DMS114 treated with DMSO at 0.1 percent for 48 hours (cell line): ENCODE measurements at regions not wholly inside any gene's neighbourhood (a gene's known extent, or its start where the extent isn't known, plus 50 kb on each side); places are given as distances from the start of the nearest gene placed in this dataset.
"Not testable (repeated sequence)": the region's sequence is repeated elsewhere in the genome, so short reads cannot be mapped to it uniquely, and the experiment has no call there.

ENCODE experiments used
- DNase-seq: peaks from one replicate; lab custom pipeline; 2025; ENCODE audit not compliant: unreplicated experiment; lab: John Stamatoyannopoulos, UW

GRCh38 chr17:70564006-70564620 lies 394.8 kb downstream of the KCNJ2 start:
- DNase-seq, result no peak

- DNase-seq, result no peak
Measured at GRCh38 chr17:70569128-70569527, 399.8 kb downstream of the KCNJ2 start.

DNA sequence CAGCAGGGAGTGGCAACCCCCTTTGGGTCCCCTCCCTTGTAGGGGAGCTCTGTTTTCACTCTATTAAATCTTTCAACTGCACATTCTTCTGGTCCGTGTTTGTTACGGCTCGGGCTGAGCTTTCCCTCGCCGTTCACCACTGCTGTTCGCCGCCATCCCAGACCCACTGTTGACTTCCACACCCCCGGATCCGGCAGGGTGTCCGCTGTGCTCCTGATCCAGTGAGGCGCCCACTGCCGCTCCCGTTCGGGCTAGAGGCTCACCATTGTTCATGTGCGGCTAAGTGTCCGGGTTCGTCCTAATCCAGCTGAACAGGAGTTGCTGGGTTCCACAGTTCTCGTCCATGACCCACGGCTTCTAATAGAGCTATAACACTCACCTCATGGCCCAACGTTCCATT lies 408.1 kb downstream of the KCNJ2 start:
- no peak for DNase-seq

DNA sequence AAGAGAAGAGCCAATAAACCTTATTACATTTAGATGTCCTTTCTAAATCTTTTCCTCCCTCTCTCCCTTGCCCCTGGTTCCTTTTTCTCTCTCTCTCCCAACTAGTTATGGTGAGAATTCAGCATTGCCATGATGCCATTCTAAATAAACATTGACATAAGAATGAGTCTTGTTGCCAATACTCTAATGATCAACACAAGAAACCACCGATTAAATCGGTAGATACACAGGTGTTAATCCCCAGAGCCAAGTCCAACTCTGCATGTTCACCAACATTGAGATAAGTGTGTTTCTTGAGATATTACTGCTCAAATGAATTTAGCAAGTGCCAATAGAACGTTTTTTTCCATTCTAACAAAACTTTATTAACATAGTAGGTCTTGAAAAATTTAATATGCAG lies 412.1 kb downstream of the KCNJ2 start:
- no peak for DNase-seq

DNA sequence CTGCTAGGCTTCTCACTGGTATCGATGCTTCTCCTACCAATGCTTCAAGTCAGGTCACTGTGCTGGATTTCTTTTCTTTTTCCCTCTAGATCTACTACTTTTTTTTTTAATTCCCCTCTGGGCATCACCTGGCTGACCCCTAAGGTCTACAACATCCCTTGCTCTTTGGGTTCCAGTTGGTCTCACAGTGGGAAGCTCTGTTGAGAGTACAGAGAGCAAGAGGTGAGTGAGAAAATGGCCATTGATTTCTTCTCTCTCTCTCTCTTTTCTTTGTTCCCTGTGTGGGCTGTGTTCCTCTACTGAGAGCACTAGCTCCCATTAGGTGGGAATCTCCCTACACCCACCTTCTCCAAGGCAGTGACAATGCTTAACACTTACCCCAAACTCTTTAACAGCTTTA lies 413.4 kb downstream of the KCNJ2 start:
- DNase-seq, result no peak

DNA sequence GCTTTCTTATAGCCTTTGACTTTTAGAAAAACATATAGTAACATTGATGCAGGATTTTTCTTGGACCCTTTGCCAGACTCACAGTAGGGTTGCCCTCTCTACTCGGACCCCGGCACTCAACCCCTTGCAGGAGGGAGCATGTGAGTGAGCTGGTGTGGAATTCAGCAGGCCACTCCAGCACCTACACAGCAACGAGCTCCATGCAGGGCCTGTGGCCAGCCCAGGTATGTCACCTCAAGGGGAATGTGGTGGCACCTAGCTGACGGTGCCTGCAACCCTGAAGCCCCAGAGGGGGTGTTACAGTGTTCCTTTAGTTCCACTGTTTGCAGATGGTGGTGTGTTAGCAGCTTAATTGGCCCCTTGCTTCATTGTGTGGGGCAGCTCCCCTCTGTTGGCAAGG lies 414.9 kb downstream of the KCNJ2 start:
- DNase-seq, result no peak

DNA sequence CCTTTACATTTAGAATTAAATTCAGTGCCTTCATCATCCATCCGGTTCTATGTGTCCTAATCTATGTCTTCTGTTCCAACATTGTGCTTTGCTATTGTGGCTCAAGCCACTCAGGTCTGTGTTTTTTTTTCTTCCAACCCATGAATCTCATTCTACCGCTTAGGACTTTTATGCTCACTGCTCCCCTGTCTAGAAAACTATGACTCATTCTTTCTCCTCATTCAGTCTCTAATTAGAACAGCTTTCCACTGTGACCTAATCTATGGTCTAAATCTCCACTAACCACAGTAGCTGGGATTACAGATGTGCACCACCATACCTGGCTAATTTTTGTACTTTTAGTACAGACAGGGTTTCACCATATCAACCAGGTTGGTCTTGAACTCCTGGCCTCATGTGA lies 418.7 kb downstream of the KCNJ2 start:
- no peak for DNase-seq

- no peak for DNase-seq
Measured at GRCh38 chr17:70597774-70598173, 428.4 kb downstream of the KCNJ2 start.

DNA sequence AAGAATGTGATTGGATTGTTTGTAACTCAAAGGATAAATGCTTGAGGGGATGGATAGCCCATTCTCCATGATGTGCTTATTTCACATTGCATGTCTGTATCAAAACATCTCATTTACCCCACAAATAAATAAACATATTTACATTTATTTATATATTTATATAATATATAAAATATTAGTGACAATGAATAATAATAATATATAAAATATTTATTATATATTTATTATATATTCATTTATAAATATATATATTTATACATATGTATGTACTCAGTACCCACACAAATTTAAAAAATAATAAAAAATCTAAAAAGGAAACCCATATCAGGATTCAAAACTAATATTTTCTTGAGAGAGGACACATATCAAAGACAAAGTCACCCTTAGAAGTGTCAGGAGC lies 429.9 kb downstream of the KCNJ2 start:
- no peak for DNase-seq

- DNase-seq, result not testable (repeated sequence)
Measured at GRCh38 chr17:70599945-70600344, 430.6 kb downstream of the KCNJ2 start.

GRCh38 chr17:70603226-70603625 lies 433.9 kb downstream of the KCNJ2 start:
- no peak for DNase-seq

DNA sequence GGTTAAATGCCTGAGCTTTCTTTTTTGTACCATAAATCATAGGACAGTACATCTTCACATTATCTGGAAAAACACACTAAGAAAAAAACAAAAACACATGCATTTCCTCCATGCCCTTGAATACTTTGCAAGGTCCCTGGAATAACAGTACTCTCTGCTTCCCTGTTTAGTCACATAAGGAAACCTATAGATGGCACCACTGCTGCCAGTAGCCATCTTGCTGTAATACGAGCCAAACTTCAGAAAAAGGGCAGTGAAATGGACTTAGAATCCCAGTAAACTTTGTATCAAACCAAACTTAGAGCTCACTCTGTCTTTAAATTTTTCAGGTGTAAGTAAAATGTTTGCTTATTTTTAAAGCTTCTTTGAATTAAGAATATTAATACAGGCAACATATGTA lies 435.5 kb downstream of the KCNJ2 start:
- DNase-seq, result no peak

- no peak for DNase-seq
Measured at GRCh38 chr17:70606086-70606485, 436.8 kb downstream of the KCNJ2 start.

- DNase-seq, result no peak
Measured at GRCh38 chr17:70608193-70608592, 438.9 kb downstream of the KCNJ2 start.

GRCh38 chr17:70608957-70609356 lies 439.6 kb downstream of the KCNJ2 start:
- DNase-seq, result no peak

DNA sequence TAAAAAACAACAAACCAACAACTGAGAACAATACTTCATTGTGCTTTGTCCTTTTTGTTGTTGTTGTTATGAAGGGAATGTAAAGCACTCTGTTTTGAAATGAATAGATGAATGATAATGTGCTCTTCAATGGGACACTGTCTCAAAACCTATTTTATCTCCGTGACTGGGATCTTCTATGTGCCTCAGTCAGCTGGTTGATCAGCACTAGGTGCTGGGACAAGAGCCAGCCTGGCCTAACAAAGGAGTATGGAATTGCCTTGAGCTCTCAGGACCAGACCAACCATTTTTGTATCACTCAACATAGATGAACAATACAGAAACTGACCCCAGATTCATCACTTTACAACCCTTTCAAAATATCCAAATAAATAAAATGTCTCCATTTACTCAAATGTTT lies 440.2 kb downstream of the KCNJ2 start:
- no peak for DNase-seq

GRCh38 chr17:70610161-70610560 lies 440.8 kb downstream of the KCNJ2 start:
- no peak for DNase-seq

DNA sequence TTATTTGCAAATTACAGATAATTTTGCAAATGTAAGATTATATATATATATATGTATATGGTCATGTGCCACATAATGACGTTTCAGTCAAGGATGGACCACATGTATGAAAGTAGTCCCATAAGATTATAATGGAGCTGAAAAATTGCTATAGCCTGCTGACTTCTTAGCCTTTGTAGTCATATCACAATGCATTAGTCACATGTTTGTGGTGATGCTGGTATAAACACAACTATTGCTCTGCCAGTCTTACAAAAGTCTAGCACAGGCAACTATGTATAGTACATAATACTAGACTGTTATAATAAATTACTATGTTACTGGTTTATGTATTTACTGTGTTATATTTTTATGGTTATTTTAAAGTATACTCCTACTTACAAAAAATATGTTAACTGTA lies 444.3 kb downstream of the KCNJ2 start:
- DNase-seq, result no peak

- DNase-seq, result no peak
Measured at GRCh38 chr17:70615831-70616230, 446.5 kb downstream of the KCNJ2 start.

GRCh38 chr17:70618641-70619040 lies 449.3 kb downstream of the KCNJ2 start:
- DNase-seq, result no peak

DNA sequence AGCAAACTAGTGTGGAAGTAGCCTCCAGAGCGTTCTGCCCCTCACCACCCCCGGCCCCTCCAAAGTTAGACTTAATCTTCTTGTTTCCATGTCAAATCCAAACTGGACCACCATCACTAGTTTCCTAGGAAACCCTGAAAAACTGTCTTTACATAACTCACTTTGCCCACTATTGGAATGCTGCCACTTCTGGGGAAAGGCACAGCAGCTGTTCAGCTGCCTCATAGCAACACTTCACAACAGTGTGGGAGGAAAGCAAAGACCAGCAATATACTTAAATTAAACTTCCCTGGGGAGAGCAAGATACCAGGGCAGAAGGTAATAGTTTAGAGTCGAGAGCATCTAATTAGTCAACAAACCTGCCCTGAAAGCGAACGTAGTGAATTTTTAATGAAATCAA lies 452.2 kb downstream of the KCNJ2 start:
- no peak for DNase-seq

DNA sequence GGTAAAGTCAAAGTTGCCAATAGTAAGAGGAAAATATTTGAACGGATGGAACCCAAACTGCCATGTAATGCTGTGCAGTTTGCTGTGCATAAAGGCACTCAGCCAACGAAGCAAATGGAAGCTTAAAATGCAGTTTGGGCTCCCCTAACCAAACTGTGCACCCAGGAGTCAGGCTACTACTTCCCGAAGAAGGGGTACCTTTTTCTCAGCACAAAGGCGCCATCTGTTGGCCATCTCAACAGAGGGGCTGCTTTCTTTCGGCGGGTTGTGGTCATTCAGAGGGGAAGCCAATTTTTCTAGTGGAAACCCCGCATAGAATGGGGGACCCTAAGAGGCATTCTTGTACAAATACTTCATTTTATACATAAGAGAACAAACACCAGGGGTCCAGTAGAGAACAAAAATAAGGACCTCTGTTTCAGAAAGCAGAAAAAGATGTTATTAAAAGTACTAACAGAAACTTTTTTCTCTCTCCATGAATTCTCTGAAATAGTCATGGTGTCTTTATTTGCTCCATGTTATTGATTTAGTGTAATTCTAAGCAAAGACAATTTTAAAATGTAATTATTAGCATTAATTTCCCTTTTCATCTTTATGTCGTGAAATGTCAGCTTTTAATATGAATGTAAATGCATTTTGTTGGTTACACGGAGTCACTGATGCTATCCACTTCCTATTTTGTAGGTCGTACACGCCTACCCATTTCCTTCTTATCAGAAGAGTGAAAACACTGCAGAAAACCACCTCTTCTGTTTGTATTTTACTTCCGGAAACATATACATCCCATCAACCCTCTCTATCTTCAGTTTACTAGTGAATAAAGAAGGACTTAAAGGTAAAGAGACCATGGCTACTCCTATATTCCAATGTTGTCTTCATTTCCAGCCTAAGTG lies 453.3 kb downstream of the KCNJ2 start:
- no peak for DNase-seq

GRCh38 chr17:70624211-70624610 lies 454.9 kb downstream of the KCNJ2 start:
- no peak for DNase-seq
